Testis (tissue), 2 donors: ENCODE measurements at regions not wholly inside any gene's neighbourhood (a gene's known extent, or its start where the extent isn't known, plus 50 kb on each side); places are given as distances from the start of the nearest gene placed in this dataset.

Source experiments
- POLR2A ChIP-seq: fragments of 450-650 bp; IDR thresholded peaks from one replicate; pipeline ENCODE4 v1.6.1; 2017; ENCODE audit warnings: antibody characterized with exemption, mild to moderate bottlenecking, moderate library complexity
- TF ChIP-seq, protein P1 (sequence below), 3 experiments: fragments of 450-650 bp in 2 of 3; fragments of 200-600 bp in 1 of 3; sonication (generic) in 1 of 3; IDR thresholded peaks; one replicate each; pipeline ENCODE4 v1.5.1; 2016 to 2019; ENCODE audit warnings: antibody characterized with exemption in 3 of 3, mild to moderate bottlenecking in 2 of 3, moderate library complexity in 1 of 3

DNA sequence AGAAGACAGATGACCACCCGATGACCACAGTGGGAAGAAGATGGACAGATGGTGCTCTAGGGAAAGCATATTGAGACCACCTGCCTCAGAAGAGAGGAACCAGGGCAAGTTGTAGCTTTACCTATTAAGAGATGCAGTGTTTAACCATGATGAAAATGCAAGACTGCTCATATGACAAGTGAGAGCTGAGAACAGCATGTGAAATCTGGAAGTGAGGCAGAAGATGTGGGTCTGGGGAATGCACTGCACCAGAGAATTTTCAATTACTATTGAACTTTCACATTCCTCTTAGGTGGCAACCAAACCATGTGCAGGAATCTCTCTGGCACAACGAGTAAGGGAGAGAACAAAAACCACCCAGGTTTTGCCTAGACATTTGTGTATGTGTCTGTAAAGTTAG, 184.8 kb upstream of the CRIM1 start:
- TF ChIP-seq, protein P1, sequence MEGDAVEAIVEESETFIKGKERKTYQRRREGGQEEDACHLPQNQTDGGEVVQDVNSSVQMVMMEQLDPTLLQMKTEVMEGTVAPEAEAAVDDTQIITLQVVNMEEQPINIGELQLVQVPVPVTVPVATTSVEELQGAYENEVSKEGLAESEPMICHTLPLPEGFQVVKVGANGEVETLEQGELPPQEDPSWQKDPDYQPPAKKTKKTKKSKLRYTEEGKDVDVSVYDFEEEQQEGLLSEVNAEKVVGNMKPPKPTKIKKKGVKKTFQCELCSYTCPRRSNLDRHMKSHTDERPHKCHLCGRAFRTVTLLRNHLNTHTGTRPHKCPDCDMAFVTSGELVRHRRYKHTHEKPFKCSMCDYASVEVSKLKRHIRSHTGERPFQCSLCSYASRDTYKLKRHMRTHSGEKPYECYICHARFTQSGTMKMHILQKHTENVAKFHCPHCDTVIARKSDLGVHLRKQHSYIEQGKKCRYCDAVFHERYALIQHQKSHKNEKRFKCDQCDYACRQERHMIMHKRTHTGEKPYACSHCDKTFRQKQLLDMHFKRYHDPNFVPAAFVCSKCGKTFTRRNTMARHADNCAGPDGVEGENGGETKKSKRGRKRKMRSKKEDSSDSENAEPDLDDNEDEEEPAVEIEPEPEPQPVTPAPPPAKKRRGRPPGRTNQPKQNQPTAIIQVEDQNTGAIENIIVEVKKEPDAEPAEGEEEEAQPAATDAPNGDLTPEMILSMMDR (IDR thresholded peaks at IDR 0.05): no peak
- TF ChIP-seq POLR2A: no peak
